GM12873 (cell line): ENCODE measurements at regions not wholly inside any gene's neighbourhood (a gene's known extent, or its start where the extent isn't known, plus 50 kb on each side); places are given as distances from the start of the nearest gene placed in this dataset.

ENCODE experiments used
- TF ChIP-seq, protein P1 (sequence below): IDR thresholded peaks from 2 replicates; pipeline ENCODE4 v1.5.1; 2012; ENCODE audit warnings: low read depth, mild to moderate bottlenecking, moderate library complexity, low read length, control low read depth; ENCODE audit not compliant: insufficient read depth; ENCODE audit errors: missing control alignments

DNA sequence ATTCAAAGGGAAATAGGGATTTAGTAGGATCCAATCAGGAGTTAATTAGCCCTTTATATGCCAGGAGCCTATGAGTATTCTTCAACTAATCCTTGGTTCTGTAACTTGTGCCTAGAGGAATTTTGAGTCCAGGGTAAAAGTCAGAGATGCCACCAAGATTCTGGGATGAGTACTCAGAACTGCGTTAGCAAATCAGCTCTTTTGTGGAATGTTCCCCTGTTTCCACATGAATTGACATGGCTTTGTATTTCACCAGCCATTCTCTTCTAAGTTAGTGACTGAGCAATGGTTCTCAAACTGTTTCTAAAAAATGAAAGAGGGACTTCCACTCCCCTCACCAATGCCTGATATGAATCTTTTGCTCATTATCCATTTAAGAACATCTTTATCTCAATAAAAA, 508.7 kb downstream of the SOX2 start:
- TF ChIP-seq, protein P1, sequence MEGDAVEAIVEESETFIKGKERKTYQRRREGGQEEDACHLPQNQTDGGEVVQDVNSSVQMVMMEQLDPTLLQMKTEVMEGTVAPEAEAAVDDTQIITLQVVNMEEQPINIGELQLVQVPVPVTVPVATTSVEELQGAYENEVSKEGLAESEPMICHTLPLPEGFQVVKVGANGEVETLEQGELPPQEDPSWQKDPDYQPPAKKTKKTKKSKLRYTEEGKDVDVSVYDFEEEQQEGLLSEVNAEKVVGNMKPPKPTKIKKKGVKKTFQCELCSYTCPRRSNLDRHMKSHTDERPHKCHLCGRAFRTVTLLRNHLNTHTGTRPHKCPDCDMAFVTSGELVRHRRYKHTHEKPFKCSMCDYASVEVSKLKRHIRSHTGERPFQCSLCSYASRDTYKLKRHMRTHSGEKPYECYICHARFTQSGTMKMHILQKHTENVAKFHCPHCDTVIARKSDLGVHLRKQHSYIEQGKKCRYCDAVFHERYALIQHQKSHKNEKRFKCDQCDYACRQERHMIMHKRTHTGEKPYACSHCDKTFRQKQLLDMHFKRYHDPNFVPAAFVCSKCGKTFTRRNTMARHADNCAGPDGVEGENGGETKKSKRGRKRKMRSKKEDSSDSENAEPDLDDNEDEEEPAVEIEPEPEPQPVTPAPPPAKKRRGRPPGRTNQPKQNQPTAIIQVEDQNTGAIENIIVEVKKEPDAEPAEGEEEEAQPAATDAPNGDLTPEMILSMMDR = no peak

DNA sequence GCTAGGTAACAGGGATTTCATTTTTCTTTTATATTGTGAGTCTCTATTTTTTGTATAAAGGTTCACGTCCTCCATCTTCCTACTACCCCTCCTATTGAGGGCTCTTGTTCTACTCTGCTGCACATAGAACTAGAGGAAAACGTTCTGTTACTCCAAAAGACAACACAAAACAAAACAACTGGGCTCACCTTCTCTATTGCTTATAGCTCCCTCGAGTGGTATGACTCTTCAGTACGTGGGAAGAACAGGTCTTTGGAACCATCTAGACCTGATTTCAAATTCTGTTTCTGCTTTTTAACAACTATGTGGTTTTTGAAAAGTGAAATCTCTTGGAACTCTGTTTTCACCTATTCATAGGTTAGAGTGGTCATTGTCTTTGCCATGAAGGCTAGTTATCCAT, 515.3 kb downstream of the SOX2 start:
- TF ChIP-seq, protein P1 = no peak

DNA sequence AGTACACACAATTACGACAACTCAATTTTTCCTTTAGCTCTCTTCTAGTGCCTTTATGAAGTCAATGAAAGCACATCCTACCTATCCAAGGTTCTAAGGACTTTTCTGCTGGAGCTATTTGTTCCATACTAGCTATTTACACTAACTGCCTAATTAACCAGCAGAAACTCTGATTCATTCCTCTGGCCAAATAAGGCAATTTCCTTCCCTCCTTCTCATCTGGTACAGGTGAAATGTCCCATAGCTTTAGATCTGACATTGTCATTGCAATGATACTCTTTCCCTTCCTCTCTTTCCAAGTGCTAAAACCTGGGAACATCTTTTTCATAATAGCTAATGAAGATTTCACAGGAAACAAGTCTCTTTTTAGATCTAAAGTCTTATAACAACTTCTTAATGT, 521.7 kb downstream of the SOX2 start:
- TF ChIP-seq, protein P1 = no peak

DNA sequence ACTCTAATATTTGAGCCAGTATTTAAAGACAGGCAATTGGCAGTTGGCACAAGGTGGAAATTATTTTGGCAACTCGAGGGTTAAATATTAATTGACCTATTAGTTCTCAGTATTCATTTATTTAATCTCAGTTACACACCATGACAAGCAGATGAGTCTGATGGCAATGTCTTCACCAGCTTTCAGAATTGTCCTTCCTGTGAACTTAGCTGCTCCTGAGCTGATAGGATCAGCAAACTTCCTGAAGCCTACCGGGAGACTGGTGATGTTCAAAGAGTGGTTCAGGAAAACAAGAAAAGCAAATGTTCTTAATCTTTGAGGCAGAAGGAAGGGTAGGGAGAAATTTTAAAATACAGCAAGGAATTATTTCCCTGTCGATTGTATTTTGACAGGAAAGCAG, 522.2 kb downstream of the SOX2 start:
- TF ChIP-seq, protein P1 = no peak

DNA sequence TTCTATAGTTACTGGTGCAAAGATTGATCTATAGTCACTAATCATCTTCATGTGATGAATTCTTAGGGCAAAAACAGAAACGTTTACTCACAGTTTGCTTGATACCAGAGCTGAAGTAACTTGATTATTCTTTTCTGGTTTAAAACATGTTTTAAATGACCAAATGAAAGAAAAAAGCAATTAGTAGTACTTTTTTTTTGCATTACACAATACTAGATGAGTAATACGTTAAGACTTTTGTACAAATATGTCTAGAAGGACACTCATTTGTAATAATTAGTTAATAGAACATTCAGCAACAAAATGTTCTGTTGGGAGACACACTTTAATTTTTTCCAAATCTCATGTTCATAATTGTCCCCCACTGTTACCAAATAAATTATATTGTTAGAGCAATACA, 523.2 kb downstream of the SOX2 start:
- TF ChIP-seq, protein P1 = no peak

DNA sequence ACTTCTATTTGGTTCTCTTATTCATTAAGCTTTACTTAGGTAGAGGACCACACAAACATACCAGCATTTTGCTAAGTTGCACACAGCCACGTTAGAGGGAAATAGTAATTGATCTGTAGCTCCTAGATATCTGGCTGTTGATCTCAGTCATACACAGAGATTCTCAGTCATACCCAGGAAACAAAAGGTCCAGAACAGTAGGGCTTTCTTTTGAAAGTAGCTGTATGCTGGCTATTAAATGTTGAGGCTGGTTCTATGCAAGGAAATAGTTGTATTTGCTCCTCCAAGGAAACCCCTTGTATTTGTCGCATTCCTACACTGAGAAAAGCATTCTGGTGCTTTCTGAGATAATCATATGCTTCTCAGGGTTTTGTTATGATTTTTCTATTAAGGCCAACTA, 523.8 kb downstream of the SOX2 start:
- TF ChIP-seq, protein P1 = no peak

DNA sequence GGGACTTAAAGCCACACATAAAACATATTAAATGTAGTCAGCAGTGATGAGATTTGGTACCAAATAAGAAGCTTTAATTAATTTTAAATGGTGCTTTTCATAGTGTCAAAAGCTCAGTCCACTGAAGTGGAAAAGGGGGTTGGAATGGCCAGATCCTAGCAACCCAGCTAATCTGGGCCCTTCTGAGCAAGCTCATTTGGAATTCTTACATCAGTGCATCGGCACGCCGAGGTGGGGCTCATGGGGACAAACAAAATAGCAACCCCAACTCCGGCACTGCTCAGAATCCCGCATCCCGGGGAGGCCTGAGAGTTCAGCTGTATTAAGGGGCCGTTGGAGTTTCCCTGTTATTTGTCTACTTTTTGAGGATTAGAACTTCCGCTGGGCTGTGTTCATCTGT, 526.4 kb downstream of the SOX2 start:
- TF ChIP-seq, protein P1 = no peak
